Natural killer cell (primary cell): ENCODE measurements at regions not wholly inside any gene's neighbourhood (a gene's known extent, or its start where the extent isn't known, plus 50 kb on each side); places are given as distances from the start of the nearest gene placed in this dataset.

Experiments used
- ATAC-seq, 3 donors: fragments of 150-1000 bp in 2 of 3; fragments of 200-7000 bp in 1 of 3; cut with Tn5 transposase; 1 replicate in 1 of 3; 2 replicates in 2 of 3; pipeline ENCODE4 v1.10.0; 2021; ENCODE audit warnings: mild to moderate bottlenecking in 2 of 3, moderate library complexity in 2 of 3
- DNase-seq, 2 donors: peaks; one replicate each; pipeline versions ENCODE4 v3.0.0 to v3.0.0-alpha.2; 2013 to 2021; ENCODE audit warnings: mixed read lengths in 1 of 2
- H3K27ac ChIP-seq: one replicate; pipeline ENCODE4 v1.5.1; 2013; ENCODE audit warnings: mild to moderate bottlenecking, low read length
- H3K27me3 ChIP-seq: one replicate; pipeline ENCODE4 v1.6.1; 2013; ENCODE audit warnings: low read length; ENCODE audit not compliant: control insufficient read depth, insufficient read depth
- H3K36me3 ChIP-seq: one replicate; pipeline ENCODE4 v1.6.1; 2013; ENCODE audit warnings: low read length; ENCODE audit not compliant: control insufficient read depth, insufficient read depth
- H3K4me1 ChIP-seq: one replicate; pipeline ENCODE4 v1.6.1; 2013; ENCODE audit warnings: low read length; ENCODE audit not compliant: control insufficient read depth, insufficient read depth
- H3K4me3 ChIP-seq: one replicate; pipeline ENCODE4 v1.5.1; 2013; ENCODE audit warnings: low read length
- H3K9me3 ChIP-seq: one replicate; pipeline ENCODE4 v1.6.1; 2013; ENCODE audit warnings: low read length; ENCODE audit not compliant: control insufficient read depth, insufficient read depth
- H3K27ac Mint-ChIP-seq, 2 donors: one replicate each; pipeline ENCODE4 v1.8.0; 2022; ENCODE audit warnings: mild to moderate bottlenecking in 2 of 2, mixed read lengths in 2 of 2, moderate library complexity in 1 of 2
- H3K27me3 Mint-ChIP-seq, 2 donors: one replicate each; pipeline ENCODE4 v1.8.0; 2022; ENCODE audit warnings: low read depth in 2 of 2, mixed read lengths in 2 of 2
- H3K36me3 Mint-ChIP-seq: one replicate; pipeline ENCODE4 v1.8.0; 2022; ENCODE audit warnings: mixed read lengths
- H3K4me1 Mint-ChIP-seq, 2 donors: one replicate each; pipeline ENCODE4 v1.8.0; 2022; ENCODE audit warnings: mixed read lengths in 2 of 2
- H3K4me3 Mint-ChIP-seq: one replicate; pipeline ENCODE4 v1.8.0; 2022; ENCODE audit warnings: mild to moderate bottlenecking, moderate library complexity, mixed read lengths
- H3K9me3 Mint-ChIP-seq, 2 donors: one replicate each; pipeline ENCODE4 v1.8.0; 2022; ENCODE audit warnings: mixed read lengths in 2 of 2
- CTCF ChIP-seq: fragments of 200-600 bp; IDR thresholded peaks from one replicate; pipeline ENCODE4 v1.8.0; 2022; ENCODE audit warnings: antibody characterized with exemption
- WGBS: methylation state at CpG from one replicate; pipeline ENCODE4 v1.1.7; 2013; ENCODE audit warnings: missing lambda C conversion rate; ENCODE audit not compliant: insufficient coverage; 5-methylcytosine and 5-hydroxymethylcytosine counted together
- intact Hi-C: fragments of 100-400 bp; cut with micrococcal nuclease; formaldehyde crosslinking; loops from one replicate; pipeline ENCODE4 v1.14.2; 2022

- Mint-ChIP-seq H3K4me3 (no peak overlapping the region), H3K9me3 (no peaks in the 10 kb centered on the region), H3K4me1 (no peaks in the 10 kb centered on the region), H3K27me3 (peaks cover 16 to 29% of the 10 kb centered on the region in 2 donors), H3K27ac (no peak overlapping the region), H3K36me3 (no peaks in the 10 kb centered on the region)
- intact Hi-C loops, result no loop called here
- Histone ChIP-seq H3K27ac (no peak overlapping the region), H3K9me3 (no peaks in the 10 kb centered on the region), H3K4me1 (no peaks in the 10 kb centered on the region), H3K27me3 (no peaks in the 10 kb centered on the region), H3K36me3 (no peaks in the 10 kb centered on the region), H3K4me3 (no peak overlapping the region)
- WGBS, result 68% methylated on average over 7 of the region's 8 CpGs
- DNase-seq (no peak), ATAC-seq (no peak)
- no peak for TF ChIP-seq CTCF
These were observed 167.4 kb upstream of the XYLT1 start for GRCh38 chr16:17638134-17638533.

DNA sequence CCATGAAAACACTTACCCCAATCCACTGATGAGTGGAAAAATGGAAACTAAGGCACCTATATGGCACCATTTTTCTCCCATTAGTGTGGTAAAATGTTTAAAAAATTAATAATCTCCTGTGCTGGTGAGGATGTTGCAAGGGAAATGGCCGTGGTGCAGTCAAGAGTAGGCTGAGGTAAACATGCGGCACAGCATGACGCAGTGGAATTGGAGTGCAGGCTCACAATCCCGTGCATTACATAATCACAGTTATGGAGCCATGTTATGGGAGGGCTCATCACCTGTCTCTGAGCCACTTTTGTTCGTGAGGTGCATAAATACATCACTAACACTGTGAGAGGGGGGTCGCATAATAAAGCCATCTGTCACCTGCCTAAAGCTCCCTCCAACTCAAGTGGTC lies 164.4 kb upstream of the XYLT1 start:
- no peaks in the 10 kb centered on the region for H3K4me1 Mint-ChIP-seq
- 84% methylated on average over 6 of the region's 6 CpGs for WGBS

GRCh38 chr16:17633181-17633951 lies 162.6 kb upstream of the XYLT1 start:
- H3K36me3 ChIP-seq, result no peaks in the 10 kb centered on the region
- H3K27me3 ChIP-seq, result no peaks in the 10 kb centered on the region
- Mint-ChIP-seq H3K36me3 (no peaks in the 10 kb centered on the region), H3K4me3 (no peak overlapping the region), H3K9me3 (no peaks in the 10 kb centered on the region), H3K27me3 (peaks cover 10 to 19% of the 10 kb centered on the region in 2 donors), H3K4me1 (no peaks in the 10 kb centered on the region), H3K27ac (no peak overlapping the region)
- 48% methylated on average over 7 of the region's 8 CpGs for WGBS
- DNase-seq, result no peak
- no peaks in the 10 kb centered on the region for H3K9me3 ChIP-seq
- no peak for TF ChIP-seq CTCF
- intact Hi-C loops, result no loop called here
- H3K27ac ChIP-seq, result no peak overlapping the region
- ATAC-seq, result no peak
- no peaks in the 10 kb centered on the region for H3K4me1 ChIP-seq
- no peak overlapping the region for H3K4me3 ChIP-seq

More for the DNA sequence above, 164.4 kb upstream of the XYLT1 start:
- peaks cover 10 to 19% of the 10 kb centered on the region in 2 donors for H3K27me3 Mint-ChIP-seq
- TF ChIP-seq CTCF, result no peak
- no peak overlapping the region for H3K27ac Mint-ChIP-seq
- intact Hi-C loops, result no loop called here
- no peaks in the 10 kb centered on the region for H3K9me3 ChIP-seq
- H3K27me3 ChIP-seq, result no peaks in the 10 kb centered on the region
- no peak for ATAC-seq
- H3K9me3 Mint-ChIP-seq, result no peaks in the 10 kb centered on the region
- no peak overlapping the region for H3K27ac ChIP-seq
- no peak overlapping the region for H3K4me3 Mint-ChIP-seq
- H3K36me3 Mint-ChIP-seq, result no peaks in the 10 kb centered on the region
- no peak for DNase-seq
- no peaks in the 10 kb centered on the region for H3K36me3 ChIP-seq
- H3K4me3 ChIP-seq, result no peak overlapping the region
- H3K4me1 ChIP-seq, result no peaks in the 10 kb centered on the region

DNA sequence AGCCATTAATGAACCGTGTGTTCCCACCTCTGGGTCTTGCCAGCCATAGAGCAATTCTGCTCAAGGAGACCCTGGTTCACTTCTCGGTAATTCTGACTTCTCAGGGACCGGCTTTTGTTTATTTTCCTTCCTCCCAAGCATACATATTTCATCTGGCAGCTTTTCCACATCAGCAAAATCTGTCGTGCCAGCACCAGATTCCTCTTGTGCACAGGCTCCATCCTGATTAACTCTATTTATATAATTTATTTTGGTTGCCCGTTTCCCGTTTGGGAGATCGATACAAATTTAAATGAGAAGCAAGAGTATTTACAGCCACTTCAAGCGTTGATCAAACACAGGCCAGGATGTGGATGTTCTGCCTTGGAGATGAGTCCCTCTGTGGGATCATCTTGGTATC lies 161.9 kb upstream of the XYLT1 start:
- no peak overlapping the region for H3K27ac Mint-ChIP-seq
- no peak for ATAC-seq
- Histone ChIP-seq H3K9me3 (no peaks in the 10 kb centered on the region), H3K4me1 (no peaks in the 10 kb centered on the region), H3K4me3 (no peak overlapping the region), H3K27ac (no peak overlapping the region), H3K36me3 (no peaks in the 10 kb centered on the region), H3K27me3 (no peaks in the 10 kb centered on the region)
- H3K4me1 Mint-ChIP-seq, result no peaks in the 10 kb centered on the region
- intact Hi-C loops, result no loop called here
- H3K36me3 Mint-ChIP-seq, result no peaks in the 10 kb centered on the region
- WGBS, result 83% methylated on average over 7 of the region's 8 CpGs
- no peak overlapping the region for H3K4me3 Mint-ChIP-seq
- peaks cover 10 to 19% of the 10 kb centered on the region in 2 donors for H3K27me3 Mint-ChIP-seq
- TF ChIP-seq CTCF, result no peak
- H3K9me3 Mint-ChIP-seq, result no peaks in the 10 kb centered on the region
- no peak for DNase-seq
